MG63 (cell line): ENCODE measurements at regions not wholly inside any gene's neighbourhood (a gene's known extent, or its start where the extent isn't known, plus 50 kb on each side); places are given as distances from the start of the nearest gene placed in this dataset.

Source experiments
- DNase-seq: peaks from one replicate; pipeline ENCODE4 v3.0.0-alpha.2; 2020
- H3K27me3 ChIP-seq: fragments of 250-450 bp; sonication (Bioruptor Pico); 2 replicates; pipeline ENCODE4 v1.5.1; 2020; ENCODE audit warnings: mild to moderate bottlenecking, moderate library complexity
- H3K36me3 ChIP-seq: fragments of 250-450 bp; sonication (Bioruptor Pico); 2 replicates; pipeline ENCODE4 v1.5.1; 2020; ENCODE audit warnings: mild to moderate bottlenecking, moderate library complexity
- H3K4me3 ChIP-seq: fragments of 250-450 bp; sonication (Bioruptor Pico); 2 replicates; pipeline ENCODE4 v1.5.1; 2020; ENCODE audit warnings: mild to moderate bottlenecking, moderate library complexity
- H3K9me3 ChIP-seq: fragments of 250-450 bp; sonication (Bioruptor Pico); 2 replicates; pipeline ENCODE4 v1.5.1; 2020; ENCODE audit warnings: mild to moderate bottlenecking, moderate library complexity

DNA sequence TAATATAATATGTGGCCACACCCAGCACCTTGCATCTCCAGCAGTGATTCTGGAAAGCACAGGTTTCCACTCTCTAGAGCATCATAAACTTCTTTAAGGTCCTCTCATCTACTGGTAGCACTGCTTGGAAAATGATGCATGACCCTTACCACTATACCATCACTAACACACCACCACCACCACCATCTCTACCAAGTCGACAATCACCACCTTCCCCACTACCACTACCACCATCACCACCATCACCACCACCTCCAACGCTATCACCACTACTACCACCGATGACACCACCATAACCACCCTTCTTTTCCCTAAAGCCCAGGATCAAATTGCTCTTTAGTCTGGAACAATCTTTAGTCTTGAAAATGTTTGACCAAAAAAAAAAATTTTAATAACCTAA lies 390.4 kb downstream of the SUCLA2 start:
- DNase-seq, result no peak
- Histone ChIP-seq H3K4me3 (no peak overlapping the region), H3K27me3 (no peaks in the 10 kb centered on the region), H3K9me3 (no peaks in the 10 kb centered on the region), H3K36me3 (no peaks in the 10 kb centered on the region)

- H3K9me3 ChIP-seq, result peaks cover 4% of the 10 kb centered on the region
- no peak overlapping the region for H3K4me3 ChIP-seq
- no peaks in the 10 kb centered on the region for H3K27me3 ChIP-seq
- DNase-seq, result no peak
- H3K36me3 ChIP-seq, result no peaks in the 10 kb centered on the region
These were observed 397.7 kb downstream of the SUCLA2 start for GRCh38 chr13:47603365-47603764.

GRCh38 chr13:47598340-47598911 lies 402.6 kb downstream of the SUCLA2 start:
- no peak for DNase-seq
- Histone ChIP-seq H3K27me3 (no peaks in the 10 kb centered on the region), H3K9me3 (0 out of 2 replicates have a peak, but pooled peaks cover 3% of the 10 kb centered on the region), H3K36me3 (no peaks in the 10 kb centered on the region), H3K4me3 (no peak overlapping the region)

GRCh38 chr13:47594833-47595232 lies 406.2 kb downstream of the SUCLA2 start:
- DNase-seq, result peak; percentile 16

GRCh38 chr13:47592256-47592655 lies 408.8 kb downstream of the SUCLA2 start:
- DNase-seq, result no peak
- Histone ChIP-seq H3K9me3 (0 out of 2 replicates have a peak, but pooled peaks cover 3% of the 10 kb centered on the region), H3K4me3 (no peak overlapping the region), H3K27me3 (no peaks in the 10 kb centered on the region), H3K36me3 (no peaks in the 10 kb centered on the region)

More at GRCh38 chr13:47594833-47595232, 406.2 kb downstream of the SUCLA2 start:
- Histone ChIP-seq H3K4me3 (no peak overlapping the region), H3K9me3 (0 out of 2 replicates have a peak, but pooled peaks cover 3% of the 10 kb centered on the region), H3K36me3 (no peaks in the 10 kb centered on the region), H3K27me3 (no peaks in the 10 kb centered on the region)

- DNase-seq, result no peak
- Histone ChIP-seq H3K27me3 (no peaks in the 10 kb centered on the region), H3K4me3 (no peak overlapping the region), H3K9me3 (no peaks in the 10 kb centered on the region), H3K36me3 (no peaks in the 10 kb centered on the region)
These were observed 412.4 kb downstream of the SUCLA2 start for GRCh38 chr13:47588676-47589075.

- no peaks in the 10 kb centered on the region for H3K27me3 ChIP-seq
- no peak overlapping the region for H3K4me3 ChIP-seq
- no peaks in the 10 kb centered on the region for H3K36me3 ChIP-seq
- peaks cover 3% of the 10 kb centered on the region for H3K9me3 ChIP-seq
- DNase-seq, result no peak
These were observed 428.7 kb downstream of the SUCLA2 start for GRCh38 chr13:47572375-47572774.

DNA sequence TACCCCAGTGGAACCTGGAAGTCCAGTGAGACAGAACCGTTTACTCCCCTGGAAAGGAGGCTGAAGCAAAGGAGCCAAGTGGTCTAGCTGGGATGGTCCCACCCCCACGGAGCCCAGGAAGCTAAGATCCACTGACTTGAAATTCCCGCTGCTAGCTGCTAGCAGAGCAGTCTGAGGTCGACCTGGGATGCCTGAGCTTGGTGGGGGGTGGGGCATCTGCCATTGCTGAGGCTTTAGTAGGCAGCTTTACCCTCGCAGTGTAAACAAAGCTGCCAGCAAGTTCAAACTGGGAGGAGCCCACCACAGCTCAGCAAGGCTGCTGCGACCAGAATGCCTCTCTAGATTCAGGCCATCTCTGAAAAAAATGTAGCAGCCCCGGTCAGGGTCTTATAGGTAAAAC lies 437.0 kb downstream of the SUCLA2 start:
- no peak for DNase-seq
- H3K4me3 ChIP-seq, result no peak overlapping the region
- H3K36me3 ChIP-seq, result no peaks in the 10 kb centered on the region
- H3K27me3 ChIP-seq, result no peaks in the 10 kb centered on the region
- H3K9me3 ChIP-seq, result 0 out of 2 replicates have a peak, but pooled peaks cover 1% of the 10 kb centered on the region

GRCh38 chr13:47556703-47557102 lies 444.4 kb downstream of the SUCLA2 start:
- Histone ChIP-seq H3K4me3 (no peak overlapping the region), H3K36me3 (no peaks in the 10 kb centered on the region), H3K9me3 (no peaks in the 10 kb centered on the region), H3K27me3 (no peaks in the 10 kb centered on the region)
- DNase-seq, result no peak

DNA sequence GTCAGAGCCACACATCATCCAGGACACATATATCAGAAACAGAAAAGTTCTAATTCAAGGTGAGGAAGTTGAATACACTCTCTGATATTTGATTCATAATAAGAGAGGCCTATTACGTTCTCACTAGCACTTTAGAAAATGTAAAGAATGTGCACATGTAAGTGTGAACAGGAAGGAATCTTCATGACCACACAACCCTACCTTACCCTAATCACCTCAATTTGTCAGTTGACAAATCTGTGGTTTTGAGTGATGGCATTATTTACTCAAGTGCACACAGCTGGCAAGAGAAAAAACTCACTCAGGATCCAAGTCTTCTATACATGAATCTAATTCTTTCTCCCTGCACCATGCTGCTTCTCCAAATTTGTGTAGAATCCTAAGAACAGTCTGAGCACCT lies 445.8 kb downstream of the SUCLA2 start:
- H3K27me3 ChIP-seq, result no peaks in the 10 kb centered on the region
- H3K9me3 ChIP-seq, result no peaks in the 10 kb centered on the region
- H3K4me3 ChIP-seq, result no peak overlapping the region
- no peak for DNase-seq
- no peaks in the 10 kb centered on the region for H3K36me3 ChIP-seq

DNA sequence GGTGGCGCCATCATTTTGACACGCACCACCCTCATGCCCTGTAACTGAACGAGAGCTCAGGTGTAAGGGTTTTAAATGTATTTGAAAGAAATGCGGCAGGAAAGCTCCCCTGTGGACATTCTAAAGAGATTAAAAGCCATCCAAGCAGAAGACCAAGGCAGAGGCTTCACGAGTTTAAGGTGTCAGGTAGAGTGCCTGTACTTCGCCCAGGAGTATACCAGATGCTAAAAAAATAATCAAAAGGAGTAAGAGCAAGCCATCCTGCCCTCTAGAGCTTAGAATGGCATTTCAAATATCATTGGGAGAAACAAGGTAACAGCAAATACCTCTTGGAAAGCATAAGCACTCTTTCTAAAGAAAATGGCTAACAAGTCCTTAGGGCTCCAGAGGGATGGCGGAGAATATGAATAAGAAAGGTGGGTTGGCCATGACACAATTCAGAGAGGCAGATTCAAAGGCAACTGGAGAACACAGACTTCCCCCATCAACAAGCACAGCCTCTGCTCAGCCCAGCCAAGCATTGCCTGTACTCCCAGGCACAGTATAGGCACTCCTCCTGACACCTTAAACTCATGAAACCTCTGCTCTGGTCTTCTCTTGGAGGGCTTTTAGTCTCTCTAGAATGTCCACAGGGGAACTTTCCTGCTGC lies 447.6 kb downstream of the SUCLA2 start:
- no peak overlapping the region for H3K4me3 ChIP-seq
- no peak for DNase-seq
- H3K36me3 ChIP-seq, result no peaks in the 10 kb centered on the region
- H3K9me3 ChIP-seq, result no peaks in the 10 kb centered on the region
- no peaks in the 10 kb centered on the region for H3K27me3 ChIP-seq

- H3K27me3 ChIP-seq, result no peaks in the 10 kb centered on the region
- DNase-seq, result no peak
- H3K36me3 ChIP-seq, result no peaks in the 10 kb centered on the region
- H3K4me3 ChIP-seq, result no peak overlapping the region
- H3K9me3 ChIP-seq, result no peaks in the 10 kb centered on the region
These were observed 451.8 kb downstream of the SUCLA2 start for GRCh38 chr13:47549219-47549752.

DNA sequence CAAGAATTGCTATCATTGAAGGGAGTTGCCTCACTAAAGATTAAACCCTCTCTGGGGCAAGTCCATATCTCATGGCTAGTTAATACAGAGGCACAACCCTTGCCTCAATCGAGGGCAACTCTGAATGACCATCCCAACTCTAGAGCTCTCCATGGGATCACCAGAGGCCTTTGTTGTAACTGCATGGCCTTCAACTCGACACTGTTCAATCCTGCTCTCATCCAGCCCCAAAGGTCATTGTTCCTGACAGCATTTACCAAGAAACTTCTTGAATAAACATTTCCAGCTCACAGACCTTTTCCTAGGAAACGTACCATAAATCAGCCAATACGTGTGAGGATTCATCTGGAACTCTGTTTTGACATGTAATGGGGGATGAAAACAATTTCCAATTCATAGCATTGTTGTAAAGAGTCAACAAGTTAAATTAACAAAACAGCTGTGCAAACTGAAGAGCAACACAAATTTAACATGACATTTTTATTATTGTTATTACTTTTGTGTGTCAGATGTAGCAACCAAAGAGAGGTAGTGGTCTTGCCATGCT lies 452.7 kb downstream of the SUCLA2 start:
- H3K36me3 ChIP-seq, result no peaks in the 10 kb centered on the region
- no peaks in the 10 kb centered on the region for H3K9me3 ChIP-seq
- no peak for DNase-seq
- no peak overlapping the region for H3K4me3 ChIP-seq
- no peaks in the 10 kb centered on the region for H3K27me3 ChIP-seq

GRCh38 chr13:47546391-47547225 lies 454.5 kb downstream of the SUCLA2 start:
- no peaks in the 10 kb centered on the region for H3K36me3 ChIP-seq

GRCh38 chr13:47545201-47546024 lies 455.7 kb downstream of the SUCLA2 start:
- no peaks in the 10 kb centered on the region for H3K9me3 ChIP-seq
- no peaks in the 10 kb centered on the region for H3K27me3 ChIP-seq
- no peak for DNase-seq
- H3K4me3 ChIP-seq, result no peak overlapping the region
- H3K36me3 ChIP-seq, result no peaks in the 10 kb centered on the region

More at GRCh38 chr13:47546391-47547225, 454.5 kb downstream of the SUCLA2 start:
- no peak overlapping the region for H3K4me3 ChIP-seq
- H3K27me3 ChIP-seq, result no peaks in the 10 kb centered on the region
- H3K9me3 ChIP-seq, result no peaks in the 10 kb centered on the region
- no peak for DNase-seq

DNA sequence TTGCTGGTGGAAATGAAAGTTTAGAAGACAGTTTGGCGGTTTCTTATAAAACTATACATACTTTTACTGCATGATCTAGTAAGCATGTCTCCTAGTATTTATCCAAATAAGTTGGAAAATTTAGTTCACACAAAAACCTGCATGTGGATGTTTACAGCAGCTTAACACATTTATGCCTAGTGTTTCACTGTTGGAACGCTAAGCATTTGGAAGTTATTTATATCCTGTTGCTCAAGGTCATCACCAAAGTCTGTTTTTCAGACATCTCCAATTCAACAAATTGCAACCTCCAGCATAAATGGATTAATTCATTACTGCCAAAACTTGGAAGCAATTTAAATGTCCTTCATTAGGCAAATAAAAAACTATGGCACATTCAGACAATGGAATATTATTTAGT lies 461.8 kb downstream of the SUCLA2 start:
- no peaks in the 10 kb centered on the region for H3K27me3 ChIP-seq
- H3K4me3 ChIP-seq, result no peak overlapping the region
- no peak for DNase-seq
- H3K9me3 ChIP-seq, result no peaks in the 10 kb centered on the region
- no peaks in the 10 kb centered on the region for H3K36me3 ChIP-seq
